Stomach smooth muscle (tissue), 2 donors: ENCODE measurements at regions not wholly inside any gene's neighbourhood (a gene's known extent, or its start where the extent isn't known, plus 50 kb on each side); places are given as distances from the start of the nearest gene placed in this dataset.
"Not testable (repeated sequence)": the region's sequence is repeated elsewhere in the genome, so short reads cannot be mapped to it uniquely, and the experiment has no call there.

ENCODE experiments used
- H3K27ac ChIP-seq: one replicate; pipeline ENCODE4 v1.7.0; 2013; ENCODE audit warnings: mild to moderate bottlenecking, low read length, inconsistent platforms
- H3K27me3 ChIP-seq, 2 donors: one replicate each; pipeline ENCODE4 v1.7.0; 2013; ENCODE audit warnings: low read length in 2 of 2; ENCODE audit not compliant: insufficient read depth in 2 of 2, control insufficient read depth in 1 of 2
- H3K36me3 ChIP-seq, 2 donors: one replicate each; pipeline ENCODE4 v1.7.0; 2013; ENCODE audit warnings: low read length in 2 of 2; ENCODE audit not compliant: control insufficient read depth in 2 of 2, insufficient read depth in 2 of 2
- H3K4me1 ChIP-seq: one replicate; pipeline ENCODE4 v1.7.0; 2013; ENCODE audit warnings: low read length; ENCODE audit not compliant: control insufficient read depth, insufficient read depth
- H3K4me3 ChIP-seq, 2 donors: one replicate each; pipeline ENCODE4 v1.7.0; 2013; ENCODE audit warnings: low read length in 2 of 2
- H3K9ac ChIP-seq, 2 donors: one replicate each; pipeline ENCODE4 v1.7.0; 2013; ENCODE audit warnings: low read length in 2 of 2, mild to moderate bottlenecking in 1 of 2
- H3K9me3 ChIP-seq, 2 donors: one replicate each; pipeline ENCODE4 v1.7.0; 2013; ENCODE audit warnings: low read length in 2 of 2; ENCODE audit not compliant: control insufficient read depth in 2 of 2
- donor health status: healthy.
- donor health status: Pancreatic carcinoma.

- Histone ChIP-seq H3K9me3 (no peaks in the 10 kb centered on the region), H3K4me3 (no peak overlapping the region), H3K27ac (no peak overlapping the region), H3K27me3 (no peaks in the 10 kb centered on the region), H3K36me3 (no peaks in the 10 kb centered on the region), H3K4me1 (no peaks in the 10 kb centered on the region), H3K9ac (no peak overlapping the region)
Measured at GRCh38 chr18:35871337-35871736, 101.1 kb upstream of the RMP24 start.

- H3K9me3 ChIP-seq: no peaks in the 10 kb centered on the region
- H3K4me3 ChIP-seq: no peak overlapping the region
- H3K27me3 ChIP-seq: no peaks in the 10 kb centered on the region
- no peaks in the 10 kb centered on the region for H3K4me1 ChIP-seq
- H3K36me3 ChIP-seq: no peaks in the 10 kb centered on the region
- no peak overlapping the region for H3K9ac ChIP-seq
- no peak overlapping the region for H3K27ac ChIP-seq
Measured at GRCh38 chr18:35875566-35875965, 96.9 kb upstream of the RMP24 start.

GRCh38 chr18:35876243-35876642 lies 96.2 kb upstream of the RMP24 start:
- H3K4me3 ChIP-seq: no peak overlapping the region
- no peak overlapping the region for H3K9ac ChIP-seq
- no peaks in the 10 kb centered on the region for H3K36me3 ChIP-seq
- H3K4me1 ChIP-seq: no peaks in the 10 kb centered on the region
- no peaks in the 10 kb centered on the region for H3K9me3 ChIP-seq
- H3K27me3 ChIP-seq: no peaks in the 10 kb centered on the region
- no peak overlapping the region for H3K27ac ChIP-seq

GRCh38 chr18:35880788-35881455 lies 91.6 kb upstream of the RMP24 start:
- no peaks in the 10 kb centered on the region for H3K27me3 ChIP-seq
- H3K9me3 ChIP-seq: no peaks in the 10 kb centered on the region
- H3K4me3 ChIP-seq: no peak overlapping the region
- no peaks in the 10 kb centered on the region for H3K4me1 ChIP-seq
- H3K36me3 ChIP-seq: no peaks in the 10 kb centered on the region
- no peak overlapping the region for H3K9ac ChIP-seq
- no peak overlapping the region for H3K27ac ChIP-seq

GRCh38 chr18:35888329-35888728 lies 84.2 kb upstream of the RMP24 start:
- H3K27ac ChIP-seq: no peak overlapping the region
- H3K9me3 ChIP-seq: peaks cover 0 to 5% of the 10 kb centered on the region in 2 donors
- H3K36me3 ChIP-seq: no peaks in the 10 kb centered on the region
- no peak overlapping the region for H3K4me3 ChIP-seq
- no peaks in the 10 kb centered on the region for H3K27me3 ChIP-seq
- H3K4me1 ChIP-seq: no peaks in the 10 kb centered on the region
- H3K9ac ChIP-seq: no peak overlapping the region

- Histone ChIP-seq H3K36me3 (no peaks in the 10 kb centered on the region), H3K27ac (no peak overlapping the region), H3K27me3 (no peaks in the 10 kb centered on the region), H3K9ac (no peak overlapping the region), H3K4me1 (no peaks in the 10 kb centered on the region), H3K9me3 (peaks cover 0 to 5% of the 10 kb centered on the region in 2 donors), H3K4me3 (no peak overlapping the region)
Measured at GRCh38 chr18:35889677-35890076, 82.8 kb upstream of the RMP24 start.

GRCh38 chr18:35890323-35890722 lies 82.2 kb upstream of the RMP24 start:
- no peaks in the 10 kb centered on the region for H3K27me3 ChIP-seq
- H3K4me1 ChIP-seq: no peaks in the 10 kb centered on the region
- H3K9ac ChIP-seq: no peak overlapping the region
- no peak overlapping the region for H3K27ac ChIP-seq
- no peak overlapping the region for H3K4me3 ChIP-seq
- H3K9me3 ChIP-seq: peaks cover 0 to 5% of the 10 kb centered on the region in 2 donors
- H3K36me3 ChIP-seq: no peaks in the 10 kb centered on the region

GRCh38 chr18:35892118-35892517 lies 80.4 kb upstream of the RMP24 start:
- peaks cover 0 to 5% of the 10 kb centered on the region in 2 donors for H3K9me3 ChIP-seq
- H3K9ac ChIP-seq: no peak overlapping the region
- H3K36me3 ChIP-seq: peaks cover 0 to 1% of the 10 kb centered on the region in 2 donors
- no peaks in the 10 kb centered on the region for H3K27me3 ChIP-seq
- no peaks in the 10 kb centered on the region for H3K4me1 ChIP-seq
- H3K27ac ChIP-seq: no peak overlapping the region
- H3K4me3 ChIP-seq: no peak overlapping the region

GRCh38 chr18:35897481-35897880 lies 75.0 kb upstream of the RMP24 start:
- not testable (repeated sequence) for H3K27ac ChIP-seq, H3K36me3 ChIP-seq, H3K4me3 ChIP-seq, H3K4me1 ChIP-seq, H3K9me3 ChIP-seq, H3K9ac ChIP-seq, H3K27me3 ChIP-seq

- no peak overlapping the region for H3K4me3 ChIP-seq
- no peak overlapping the region for H3K9ac ChIP-seq
- no peaks in the 10 kb centered on the region for H3K27me3 ChIP-seq
- peaks cover 0 to 14% of the 10 kb centered on the region in 2 donors for H3K36me3 ChIP-seq
- no peaks in the 10 kb centered on the region for H3K4me1 ChIP-seq
- H3K27ac ChIP-seq: no peak overlapping the region
- H3K9me3 ChIP-seq: no peaks in the 10 kb centered on the region
Measured at GRCh38 chr18:35904389-35905037, 68.0 kb upstream of the RMP24 start.

GRCh38 chr18:35905436-35905835 lies 67.0 kb upstream of the RMP24 start:
- H3K9ac ChIP-seq: no peak overlapping the region
- no peaks in the 10 kb centered on the region for H3K9me3 ChIP-seq
- H3K4me1 ChIP-seq: no peaks in the 10 kb centered on the region
- peaks cover 0 to 14% of the 10 kb centered on the region in 2 donors for H3K36me3 ChIP-seq
- no peak overlapping the region for H3K4me3 ChIP-seq
- H3K27me3 ChIP-seq: no peaks in the 10 kb centered on the region
- H3K27ac ChIP-seq: no peak overlapping the region
